PC-3 (cell line): ENCODE measurements at regions not wholly inside any gene's neighbourhood (a gene's known extent, or its start where the extent isn't known, plus 50 kb on each side); places are given as distances from the start of the nearest gene placed in this dataset.

Experiments
- ATAC-seq: fragments of 200-7000 bp; cut with Tn5 transposase; 2 replicates; pipeline ENCODE4 v1.9.1; 2020; ENCODE audit warnings: mild to moderate bottlenecking, moderate library complexity
- BruUV-seq: library from RNA; stranded (reverse); fragments of 400-500 nt; replicated peaks from 2 replicates; lab custom pipeline; 2021; lab: Mats Ljungman, UMichigan
- CTCF ChIA-PET: fragments of 300-600 bp; sonication (Branson Sonifier 250); formaldehyde crosslinking; loops from one replicate; lab custom pipeline; 2022; ENCODE audit warnings: antibody characterized with exemption; lab: Charles Lee
- POLR2A ChIA-PET: fragments of 300-600 bp; sonication (Branson Sonifier 250); formaldehyde crosslinking; loops from one replicate; lab custom pipeline; 2022; ENCODE audit warnings: antibody characterized with exemption; ENCODE audit not compliant: unreplicated experiment; lab: Charles Lee
- DNase-seq: peaks from one replicate; pipeline ENCODE4 v3.0.0-alpha.2; 2015
- H2AFZ ChIP-seq: fragments of 300-600 bp; sonication (generic); 2 replicates; pipeline ENCODE4 v1.6.0; 2016; ENCODE audit warnings: antibody characterized with exemption, low read length
- H3F3A ChIP-seq: fragments of 300-600 bp; sonication (generic); one replicate; pipeline ENCODE4 v1.6.0; 2017; ENCODE audit warnings: antibody characterized with exemption, low read length, control low read depth, mild to moderate bottlenecking; ENCODE audit not compliant: unreplicated experiment
- H3K27ac ChIP-seq: fragments of 300-600 bp; sonication (generic); 2 replicates; pipeline ENCODE4 v1.5.1; 2016; ENCODE audit warnings: mild to moderate bottlenecking, low read length
- H3K27me3 ChIP-seq: fragments of 300-600 bp; sonication (generic); 2 replicates; pipeline ENCODE4 v1.6.1; 2016; ENCODE audit warnings: low read length, mixed read lengths
- H3K36me3 ChIP-seq: fragments of 300-600 bp; sonication (generic); 2 replicates; pipeline ENCODE4 v1.6.1; 2016; ENCODE audit warnings: low read depth, mixed run types, low read length, mixed read lengths
- H3K4me1 ChIP-seq: fragments of 300-600 bp; sonication (generic); 2 replicates; pipeline ENCODE4 v1.5.1; 2016; ENCODE audit warnings: low read length; ENCODE audit not compliant: insufficient read depth
- H3K4me2 ChIP-seq: fragments of 300-600 bp; sonication (generic); 2 replicates; pipeline ENCODE4 v1.6.0; 2016; ENCODE audit warnings: low read length
- H3K4me3 ChIP-seq: fragments of 300-600 bp; sonication (generic); 2 replicates; pipeline ENCODE4 v1.5.1; 2016; ENCODE audit warnings: mild to moderate bottlenecking, low read length, mixed read lengths
- H3K79me2 ChIP-seq: fragments of 300-600 bp; sonication (generic); 2 replicates; pipeline ENCODE4 v1.6.1; 2017; ENCODE audit warnings: low read length, mixed read lengths
- H3K9ac ChIP-seq: fragments of 300-600 bp; sonication (generic); 2 replicates; pipeline ENCODE4 v1.6.0; 2016; ENCODE audit warnings: mild to moderate bottlenecking, low read length
- H3K9me2 ChIP-seq: fragments of 300-600 bp; sonication (generic); replicated peaks from 2 replicates; pipeline ENCODE4 v1.6.1; 2016; ENCODE audit warnings: mixed run types, low read length, mixed read lengths
- H3K9me3 ChIP-seq: fragments of 300-600 bp; sonication (generic); 2 replicates; pipeline ENCODE4 v1.6.1; 2016; ENCODE audit warnings: low read length, mixed read lengths
- H4K20me1 ChIP-seq: fragments of 300-600 bp; sonication (generic); 2 replicates; pipeline ENCODE4 v1.6.1; 2016; ENCODE audit warnings: low read length, mixed read lengths
- EZH2 ChIP-seq: fragments of 300-600 bp; sonication (generic); IDR thresholded peaks from one replicate; pipeline ENCODE4 v1.6.1; 2017; ENCODE audit warnings: antibody characterized with exemption, mild to moderate bottlenecking, low read length; ENCODE audit not compliant: unreplicated experiment
- EZH2phosphoT487 ChIP-seq: fragments of 300-600 bp; sonication (generic); IDR thresholded peaks from 2 replicates; pipeline ENCODE4 v1.6.1; 2018; ENCODE audit warnings: mild to moderate bottlenecking, antibody characterized with exemption, low read length, borderline replicate concordance
- intact Hi-C: fragments of 100-400 bp; cut with micrococcal nuclease; formaldehyde crosslinking; loops from 2 replicates; pipeline ENCODE4 v1.9.0; 2023
- TF ChIP-seq, protein P1 (sequence below): fragments of 300-600 bp; sonication (generic); conservative IDR thresholded peaks from 2 replicates; pipeline ENCODE4 v1.5.1; 2017; ENCODE audit warnings: antibody characterized with exemption, low read depth, mild to moderate bottlenecking, low read length

DNA sequence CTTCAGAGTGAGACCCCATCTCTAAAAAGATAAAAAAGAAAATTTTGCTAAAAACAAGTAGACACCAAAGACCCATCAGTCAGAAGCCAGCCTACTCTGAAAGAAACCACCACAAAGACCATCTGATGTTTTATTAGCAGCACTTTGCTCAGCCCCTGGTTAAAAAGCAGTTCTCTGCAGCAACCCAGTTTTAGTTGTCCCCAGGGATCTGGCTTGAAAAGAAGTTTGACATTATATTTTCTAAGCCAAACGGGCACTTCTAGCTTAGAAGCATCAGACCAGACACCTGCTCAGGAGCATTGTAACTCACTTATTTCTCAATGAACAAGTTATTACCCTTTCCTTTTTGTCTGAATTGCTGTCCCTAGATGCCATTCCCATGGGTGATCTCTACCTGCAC lies 164.2 kb upstream of the ETAA1 start:
- ATAC-seq, result no peak
- H3K4me1 ChIP-seq, result no peaks in the 10 kb centered on the region
- no peaks in the 10 kb centered on the region for H3K9me3 ChIP-seq
- H2AFZ ChIP-seq, result no peak overlapping the region
- no peaks in the 10 kb centered on the region for H3K27me3 ChIP-seq
- H3K36me3 ChIP-seq, result no peaks in the 10 kb centered on the region
- no TSS peak for BruUV-seq
- H3F3A ChIP-seq, result no peaks in the 10 kb centered on the region
- H3K27ac ChIP-seq, result no peak overlapping the region
- H3K9me2 ChIP-seq, result no peaks in the 10 kb centered on the region
- no peak for DNase-seq
- H3K4me2 ChIP-seq, result no peak overlapping the region
- CTCF ChIA-PET, result no interaction called here
- H3K4me3 ChIP-seq, result no peak overlapping the region
- no peaks in the 10 kb centered on the region for H4K20me1 ChIP-seq
- TF ChIP-seq, protein P1, sequence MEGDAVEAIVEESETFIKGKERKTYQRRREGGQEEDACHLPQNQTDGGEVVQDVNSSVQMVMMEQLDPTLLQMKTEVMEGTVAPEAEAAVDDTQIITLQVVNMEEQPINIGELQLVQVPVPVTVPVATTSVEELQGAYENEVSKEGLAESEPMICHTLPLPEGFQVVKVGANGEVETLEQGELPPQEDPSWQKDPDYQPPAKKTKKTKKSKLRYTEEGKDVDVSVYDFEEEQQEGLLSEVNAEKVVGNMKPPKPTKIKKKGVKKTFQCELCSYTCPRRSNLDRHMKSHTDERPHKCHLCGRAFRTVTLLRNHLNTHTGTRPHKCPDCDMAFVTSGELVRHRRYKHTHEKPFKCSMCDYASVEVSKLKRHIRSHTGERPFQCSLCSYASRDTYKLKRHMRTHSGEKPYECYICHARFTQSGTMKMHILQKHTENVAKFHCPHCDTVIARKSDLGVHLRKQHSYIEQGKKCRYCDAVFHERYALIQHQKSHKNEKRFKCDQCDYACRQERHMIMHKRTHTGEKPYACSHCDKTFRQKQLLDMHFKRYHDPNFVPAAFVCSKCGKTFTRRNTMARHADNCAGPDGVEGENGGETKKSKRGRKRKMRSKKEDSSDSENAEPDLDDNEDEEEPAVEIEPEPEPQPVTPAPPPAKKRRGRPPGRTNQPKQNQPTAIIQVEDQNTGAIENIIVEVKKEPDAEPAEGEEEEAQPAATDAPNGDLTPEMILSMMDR, result no peak
- TF ChIP-seq EZH2 (no peak), EZH2phosphoT487 (no peak)
- intact Hi-C loops, result loop anchor here (10.0 kb wide), 1 partner anchor 612 kb away; no protein-coding TSS in a partner anchor
- H3K79me2 ChIP-seq, result no peaks in the 10 kb centered on the region
- POLR2A ChIA-PET, result no interaction called here
- no peak overlapping the region for H3K9ac ChIP-seq

DNA sequence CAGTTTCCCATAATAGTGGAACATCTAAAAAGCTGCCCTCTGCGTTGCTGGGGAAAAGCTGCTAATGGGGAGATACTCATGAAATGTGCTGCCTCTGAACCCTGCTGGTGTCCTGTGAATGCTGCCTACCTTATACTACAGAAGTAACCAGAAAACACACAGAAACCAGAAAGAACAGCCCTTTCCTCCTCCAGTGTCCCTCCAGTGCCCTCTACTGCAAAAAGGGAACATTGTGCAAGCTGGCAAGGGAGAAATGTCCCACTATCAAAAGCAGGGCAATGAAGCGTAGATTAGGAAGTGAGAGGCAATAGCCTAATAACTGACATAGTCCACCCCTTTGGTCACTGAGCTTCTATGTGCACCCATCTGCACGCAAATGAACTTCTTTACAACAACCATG lies 162.7 kb upstream of the ETAA1 start:
- no peaks in the 10 kb centered on the region for H3K9me3 ChIP-seq
- no peak overlapping the region for H3K4me3 ChIP-seq
- H3K9ac ChIP-seq, result no peak overlapping the region
- no peaks in the 10 kb centered on the region for H3K27me3 ChIP-seq
- H3K79me2 ChIP-seq, result no peaks in the 10 kb centered on the region
- no peaks in the 10 kb centered on the region for H4K20me1 ChIP-seq
- BruUV-seq, result no TSS peak
- no peak for TF ChIP-seq EZH2phosphoT487
- TF ChIP-seq, protein P1, result peak; percentile 62
- H3F3A ChIP-seq, result no peaks in the 10 kb centered on the region
- no peak overlapping the region for H3K4me2 ChIP-seq
- H3K27ac ChIP-seq, result no peak overlapping the region
- no peaks in the 10 kb centered on the region for H3K9me2 ChIP-seq
- H3K4me1 ChIP-seq, result no peaks in the 10 kb centered on the region
- ChIA-PET POLR2A (no interaction called here), CTCF (interaction anchor here (0.8 kb wide), 1 partner anchor 56 kb away, joined by 3 read pairs; no protein-coding TSS in a partner anchor)
- H2AFZ ChIP-seq, result no peak overlapping the region
- intact Hi-C loops, result loop anchor here (1.0 to 10.0 kb wide), 2 partner anchors 610 to 805 kb away; no protein-coding TSS in a partner anchor
- peak; percentile 56; the same call in 1 of the 2 replicates for ATAC-seq
- no peaks in the 10 kb centered on the region for H3K36me3 ChIP-seq
- peak; percentile 51 for DNase-seq

DNA sequence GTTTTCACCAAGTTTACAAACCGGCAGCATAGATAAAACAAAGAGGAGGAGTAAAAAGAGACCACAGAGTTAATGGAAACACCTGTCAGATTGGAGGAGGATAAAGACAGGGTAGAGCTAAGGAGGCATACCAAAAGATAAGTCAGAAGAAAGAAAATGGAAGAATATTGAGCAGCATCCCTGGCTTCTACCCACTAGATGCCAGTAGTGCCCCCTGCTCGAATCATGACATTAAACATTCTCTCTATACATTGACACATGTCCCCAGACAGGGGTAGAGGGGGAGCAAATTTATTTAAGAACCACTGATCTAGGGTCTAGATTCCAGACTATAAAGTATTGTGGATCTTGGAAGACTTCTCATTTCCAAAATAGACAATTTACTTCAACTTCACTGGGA lies 159.8 kb upstream of the ETAA1 start:
- POLR2A ChIA-PET, result no interaction called here
- CTCF ChIA-PET, result interaction anchor here (0.5 to 1.2 kb wide), 2 partner anchors 171 to 414 kb away, joined by 3 to 4 read pairs; no protein-coding TSS in a partner anchor
- Histone ChIP-seq H4K20me1 (no peaks in the 10 kb centered on the region), H3K9me2 (no peaks in the 10 kb centered on the region), H3K79me2 (no peaks in the 10 kb centered on the region), H3K4me2 (no peak overlapping the region), H2AFZ (no peak overlapping the region), H3K9me3 (no peaks in the 10 kb centered on the region), H3K27me3 (no peaks in the 10 kb centered on the region), H3K36me3 (no peaks in the 10 kb centered on the region), H3K9ac (no peak overlapping the region), H3F3A (no peaks in the 10 kb centered on the region), H3K4me3 (no peak overlapping the region), H3K4me1 (no peaks in the 10 kb centered on the region; the same call in 1 of the 2 replicates), H3K27ac (no peak overlapping the region)
- intact Hi-C loops, result loop anchor here (1.0 to 10.0 kb wide), 4 partner anchors 85 to 608 kb away; no protein-coding TSS in a partner anchor
- peak; percentile 59 for ATAC-seq
- BruUV-seq, result no TSS peak
- TF ChIP-seq EZH2phosphoT487 (no peak), EZH2 (no peak)
- TF ChIP-seq, protein P1, result peak; percentile 64
- DNase-seq, result peak; percentile 42
